Medulla oblongata (tissue), 1 donor: ENCODE measurements at regions not wholly inside any gene's neighbourhood (a gene's known extent, or its start where the extent isn't known, plus 50 kb on each side); places are given as distances from the start of the nearest gene placed in this dataset.

Source experiments
- DNase-seq: peaks from one replicate; pipeline ENCODE4 v3.0.0-alpha.2; 2015; ENCODE audit errors: extremely low spot score

DNA sequence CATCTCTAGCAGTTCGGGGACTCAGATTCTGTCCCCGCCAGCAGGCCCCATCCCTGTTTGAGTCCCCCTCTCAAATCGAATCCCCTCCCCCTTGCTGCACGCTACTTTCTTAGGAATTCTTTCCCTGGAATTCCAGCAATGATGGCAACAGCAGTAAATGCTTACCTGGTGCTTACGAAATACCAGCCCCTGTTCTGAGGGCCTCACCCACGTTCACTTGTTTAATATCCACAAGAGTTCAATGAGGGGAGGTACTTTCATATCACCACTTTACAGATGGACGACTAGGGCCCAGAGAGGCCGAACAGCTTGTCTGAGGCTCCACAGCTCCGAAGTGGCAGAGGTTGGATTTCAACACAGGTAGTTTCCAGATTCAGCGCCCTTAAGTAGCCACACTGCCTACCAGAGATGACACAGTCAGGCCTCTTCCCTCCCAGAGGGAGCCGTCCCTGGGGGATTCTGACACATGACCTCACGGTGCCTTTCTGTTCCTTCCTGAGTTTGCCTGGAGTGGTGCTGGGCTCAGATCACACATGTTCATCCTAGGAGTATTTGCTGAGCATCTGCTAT, 120.7 kb upstream of the GSE1 start:
- no peak for DNase-seq

DNA sequence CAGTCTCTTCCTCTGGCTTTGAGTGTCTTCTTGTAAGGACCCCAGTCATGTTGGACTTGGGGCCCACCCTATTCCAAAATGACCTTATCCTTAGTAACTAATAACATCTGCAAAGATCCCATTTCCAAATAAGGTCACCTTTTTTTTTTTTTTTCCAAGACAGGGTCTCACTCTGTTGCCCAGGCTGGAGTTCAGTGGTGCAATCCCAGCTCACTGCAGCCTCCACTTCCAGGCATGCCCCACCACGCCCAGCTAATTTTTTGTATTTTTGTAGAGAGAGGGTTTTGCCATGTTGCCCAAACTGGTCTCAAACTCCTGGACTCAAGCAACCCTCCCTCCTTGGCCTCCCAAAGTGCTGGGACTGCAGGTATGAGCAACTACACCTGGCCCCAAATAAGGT, 118.8 kb upstream of the GSE1 start:
- no peak for DNase-seq

DNA sequence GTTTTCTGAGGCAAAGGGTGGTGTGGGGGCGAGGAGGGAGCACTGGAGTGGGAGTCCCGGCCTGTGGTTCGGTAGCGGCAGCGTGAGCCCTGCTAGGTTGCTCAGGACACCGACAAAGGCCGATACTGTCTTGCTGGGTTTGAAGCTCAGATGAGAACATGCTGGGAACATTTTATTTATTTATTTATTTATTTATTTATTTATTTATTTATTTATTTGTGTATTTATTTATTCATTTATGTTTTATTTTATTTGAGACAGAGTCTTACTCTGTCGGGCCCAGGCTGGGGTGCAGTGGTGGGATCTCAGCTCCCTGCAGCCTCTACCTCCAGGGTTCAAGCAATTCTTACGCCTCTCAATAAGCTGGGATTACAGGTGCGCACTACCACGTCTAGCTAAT, 117.9 kb upstream of the GSE1 start:
- no peak for DNase-seq

DNA sequence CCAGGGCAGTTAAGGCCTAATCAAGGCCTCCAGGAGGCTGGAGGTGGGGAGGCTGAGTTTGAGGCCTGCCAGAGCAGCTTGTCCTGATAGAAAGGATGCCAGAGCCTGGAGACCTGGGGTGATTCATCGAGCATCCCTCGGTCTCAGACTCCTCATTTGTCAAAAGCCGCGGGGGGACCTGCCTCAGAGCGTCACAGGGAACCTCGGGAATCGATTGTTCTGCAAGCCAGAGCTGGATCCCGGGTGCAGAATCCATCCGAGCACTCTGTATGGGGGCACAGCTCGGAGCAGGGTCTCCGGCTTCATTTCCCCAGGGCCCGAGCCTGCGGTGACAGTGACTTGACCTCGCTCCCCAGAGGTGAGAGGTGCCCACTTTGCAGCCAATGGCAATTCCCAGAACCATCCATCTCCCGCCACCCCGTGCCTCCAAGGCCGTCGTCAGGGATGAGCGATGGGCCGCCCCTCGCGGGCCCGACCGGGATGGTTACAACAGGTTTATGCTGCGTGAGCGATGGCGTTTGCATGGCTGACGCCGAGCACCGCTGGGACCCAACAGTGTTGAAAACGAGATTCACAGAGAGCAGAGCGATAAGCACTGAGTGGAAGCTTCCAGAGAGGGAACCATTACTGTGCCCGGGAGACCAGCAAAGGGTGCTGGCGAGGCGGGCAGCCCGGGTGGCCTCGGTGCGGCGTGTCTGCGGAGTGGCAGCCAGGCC, 117.1 kb upstream of the GSE1 start:
- DNase-seq: no peak

DNA sequence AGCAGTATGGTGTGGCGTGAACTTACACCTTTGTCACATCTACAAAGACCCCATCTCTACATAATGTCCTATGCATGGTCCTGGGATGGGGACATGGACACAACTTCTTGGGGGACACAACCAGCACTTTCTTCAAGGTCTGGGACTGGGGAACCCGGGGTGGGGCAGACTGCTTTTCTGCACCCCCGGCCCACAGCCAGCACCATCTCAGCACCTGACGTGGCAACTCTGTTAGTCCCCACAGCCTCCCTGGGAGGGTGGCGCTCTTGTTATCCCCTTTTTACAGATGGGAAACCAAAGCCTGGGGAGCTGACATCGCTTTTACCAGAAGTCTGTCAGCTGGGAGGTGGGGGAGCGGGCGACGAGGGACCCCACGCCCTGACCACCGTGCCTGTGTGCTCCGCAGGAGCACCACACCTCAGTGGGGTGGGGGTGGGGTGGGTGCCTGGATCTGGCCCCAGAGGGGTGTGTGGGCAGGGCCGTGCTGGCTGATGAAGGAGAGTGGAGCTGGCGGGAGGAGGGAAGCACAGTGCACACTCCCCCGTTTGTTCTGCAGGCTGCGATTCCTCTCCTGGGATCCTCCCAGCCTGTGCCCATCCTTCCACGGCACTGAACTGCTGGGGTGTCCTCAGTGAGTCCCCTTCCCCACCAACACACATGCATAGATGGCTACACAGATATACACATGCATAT, 115.4 kb upstream of the GSE1 start:
- DNase-seq: no peak

DNA sequence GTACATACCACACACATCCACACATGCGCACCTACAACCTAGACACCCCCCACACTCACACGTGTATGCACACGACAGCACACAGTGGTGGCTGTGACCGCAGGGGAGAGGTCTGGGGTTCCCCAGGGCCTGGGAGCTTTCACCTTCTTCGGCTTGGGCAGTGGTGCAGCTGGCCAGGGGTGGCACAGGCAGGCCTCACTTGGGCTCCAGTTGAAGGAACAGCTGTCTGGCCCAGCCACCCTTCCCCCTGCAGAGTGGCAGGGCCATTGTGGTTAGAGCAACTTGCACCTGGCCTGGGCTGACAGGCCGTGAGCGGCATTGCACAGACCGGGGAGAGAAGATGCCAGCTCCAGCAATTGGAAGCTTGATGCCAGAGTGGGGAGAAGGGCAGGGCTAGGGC, 114.5 kb upstream of the GSE1 start:
- DNase-seq: no peak

DNA sequence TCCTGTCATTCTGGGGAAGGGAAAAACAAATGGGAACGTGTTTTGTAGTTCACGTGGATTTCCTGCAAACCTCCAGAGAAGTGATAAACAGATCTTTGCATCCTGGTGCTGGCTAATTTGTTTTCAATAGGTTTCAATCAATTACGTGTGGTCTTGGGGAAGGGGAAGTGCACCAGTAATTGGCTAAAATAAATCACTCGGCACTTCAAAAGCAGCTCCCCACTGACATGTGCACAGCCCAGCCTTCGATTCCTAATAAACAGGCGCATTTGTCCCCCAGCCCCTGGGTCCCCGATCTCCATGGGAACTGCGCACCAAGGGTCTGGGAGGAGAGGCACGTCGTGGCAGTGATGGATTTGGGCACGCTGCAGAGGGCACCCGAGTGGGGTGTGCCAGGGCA, 112.9 kb upstream of the GSE1 start:
- DNase-seq: no peak

DNA sequence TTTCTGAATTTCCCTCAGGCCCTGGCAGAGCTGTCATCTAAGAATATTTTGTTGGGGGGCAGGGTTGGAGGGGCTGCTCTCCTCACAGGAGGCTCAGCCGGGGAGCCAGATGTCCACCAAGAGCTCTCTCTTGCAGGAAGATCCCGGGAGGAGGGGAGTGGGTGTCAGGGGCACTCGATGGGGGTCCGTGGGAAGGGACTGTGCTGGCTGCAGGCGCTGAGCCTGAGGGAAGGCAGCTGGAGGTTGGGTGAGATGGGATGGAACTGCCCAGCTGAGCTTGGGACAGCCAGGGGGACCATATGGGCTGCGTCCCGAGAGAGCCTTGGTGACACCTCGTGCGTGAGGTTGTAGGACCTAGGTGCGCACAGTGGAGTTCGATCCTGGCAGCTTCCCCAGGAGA, 111.2 kb upstream of the GSE1 start:
- DNase-seq: no peak

DNA sequence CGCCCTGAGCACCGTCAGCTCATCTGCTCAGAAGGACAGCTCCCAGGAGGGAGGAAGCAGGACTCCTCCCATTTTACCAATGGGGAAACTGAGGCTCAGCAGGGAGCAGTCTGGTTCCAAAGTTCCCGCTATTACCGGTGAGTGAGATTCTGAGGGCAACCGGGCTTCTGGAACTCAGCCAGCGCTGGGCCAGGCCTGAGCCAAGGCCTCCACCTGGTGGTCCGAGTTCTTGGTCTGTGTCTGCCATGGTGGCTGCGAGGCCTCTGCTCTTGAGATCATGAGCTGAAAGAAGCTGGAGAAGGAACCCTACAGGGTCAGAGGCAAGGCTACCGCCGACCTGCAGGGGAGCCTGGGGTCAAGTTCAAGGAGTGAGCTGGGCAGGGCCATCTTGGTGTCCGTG, 110.8 kb upstream of the GSE1 start:
- no peak for DNase-seq

DNA sequence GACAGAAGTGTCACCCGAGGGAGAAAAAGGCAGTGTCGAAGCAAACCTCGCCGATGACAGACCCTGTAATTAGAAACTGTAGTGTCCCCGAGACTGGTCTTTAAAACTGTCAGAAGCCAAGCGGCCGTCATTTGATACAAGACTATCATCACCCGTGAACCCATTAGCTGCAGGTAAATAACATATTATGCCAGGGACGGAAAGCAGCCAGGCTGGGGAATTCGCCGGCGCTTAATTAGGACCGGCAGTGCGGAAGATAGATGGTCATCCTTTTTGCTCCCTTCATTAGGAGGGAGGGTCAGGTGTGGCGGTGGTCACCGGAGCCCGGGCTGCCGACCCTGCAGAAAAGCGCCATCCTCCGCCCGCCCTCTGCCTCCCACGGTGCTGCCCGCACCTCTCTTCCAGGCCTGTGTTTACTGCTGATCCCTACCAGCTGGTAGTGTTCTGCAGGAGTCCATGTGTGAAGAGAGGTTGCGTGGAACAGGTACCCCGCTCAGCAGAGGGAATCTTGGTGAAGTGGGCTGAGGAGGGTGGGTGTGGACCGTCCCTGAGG, 109.4 kb upstream of the GSE1 start:
- no peak for DNase-seq

DNA sequence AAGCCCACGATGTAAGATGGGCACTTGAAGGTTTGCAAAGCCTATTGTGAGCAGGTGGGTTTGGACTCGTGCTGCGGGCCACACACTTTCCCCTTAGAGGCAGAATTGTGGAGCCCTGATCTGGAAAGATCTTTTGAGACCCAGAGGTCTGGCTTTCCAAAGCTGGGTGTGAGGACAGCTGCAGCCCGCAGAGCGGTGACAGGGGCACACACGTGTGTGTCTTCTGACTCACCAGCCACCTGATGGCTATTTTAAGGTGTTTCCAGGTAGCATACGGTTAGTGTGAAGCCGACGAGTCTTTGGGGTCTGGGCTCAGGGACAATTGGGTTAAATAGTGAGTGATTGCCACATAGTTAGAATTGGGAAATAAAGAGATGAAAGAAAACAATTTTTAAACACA, 108.9 kb upstream of the GSE1 start:
- no peak for DNase-seq

DNA sequence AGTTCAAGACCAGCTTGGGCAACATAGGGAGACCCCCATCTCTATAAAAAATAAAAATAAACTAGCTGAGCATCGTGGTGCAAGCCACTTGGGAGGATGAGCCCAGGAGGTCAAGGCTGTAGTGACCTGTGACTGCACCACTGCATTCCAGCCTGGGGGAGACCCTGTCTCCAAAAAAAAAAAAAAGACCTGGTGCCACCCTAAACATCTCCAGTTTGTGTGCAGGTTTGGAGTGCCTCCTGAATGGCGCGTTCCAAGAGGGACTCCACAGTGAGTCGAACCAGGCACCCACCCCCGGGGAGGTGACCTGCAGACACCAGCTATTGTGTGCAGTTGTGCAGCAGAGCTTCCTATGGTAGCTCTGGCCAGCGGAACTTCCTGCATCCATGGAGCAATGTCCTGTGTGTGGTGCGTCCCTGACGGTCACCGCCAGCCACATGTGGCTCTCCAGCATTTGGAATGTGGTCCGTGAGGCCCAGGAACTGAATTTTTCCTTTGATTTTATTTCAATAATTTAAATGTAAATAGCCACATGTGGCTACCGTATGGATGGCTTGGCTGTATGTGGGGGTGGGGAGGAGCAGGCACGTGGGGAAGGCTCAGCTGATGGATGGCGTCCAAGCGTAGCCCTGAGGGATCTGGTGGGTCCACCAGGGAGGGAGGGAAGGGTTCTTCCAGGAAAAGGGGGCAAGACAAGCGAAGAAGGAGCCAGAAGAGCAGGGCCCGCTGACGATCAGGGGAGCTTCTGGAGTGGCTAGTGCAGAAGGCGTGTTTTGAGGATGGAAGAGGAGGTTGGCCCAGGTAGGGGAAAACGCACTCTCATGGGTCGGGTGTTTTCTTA, 107.1 kb upstream of the GSE1 start:
- DNase-seq: no peak

DNA sequence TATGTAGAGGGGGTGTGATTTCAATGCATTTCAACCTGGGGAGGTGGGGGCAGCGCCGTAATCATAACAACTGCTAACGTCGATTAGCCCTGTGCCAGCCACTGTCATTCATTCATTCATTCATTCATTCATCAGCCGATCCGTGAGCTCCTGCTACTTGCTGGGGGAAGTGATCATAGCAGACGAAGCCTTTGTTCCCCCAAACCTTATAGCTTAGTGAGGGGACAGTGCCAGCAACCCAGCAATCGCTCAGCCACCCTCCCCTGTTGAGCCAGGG, 106.5 kb upstream of the GSE1 start:
- no peak for DNase-seq

DNA sequence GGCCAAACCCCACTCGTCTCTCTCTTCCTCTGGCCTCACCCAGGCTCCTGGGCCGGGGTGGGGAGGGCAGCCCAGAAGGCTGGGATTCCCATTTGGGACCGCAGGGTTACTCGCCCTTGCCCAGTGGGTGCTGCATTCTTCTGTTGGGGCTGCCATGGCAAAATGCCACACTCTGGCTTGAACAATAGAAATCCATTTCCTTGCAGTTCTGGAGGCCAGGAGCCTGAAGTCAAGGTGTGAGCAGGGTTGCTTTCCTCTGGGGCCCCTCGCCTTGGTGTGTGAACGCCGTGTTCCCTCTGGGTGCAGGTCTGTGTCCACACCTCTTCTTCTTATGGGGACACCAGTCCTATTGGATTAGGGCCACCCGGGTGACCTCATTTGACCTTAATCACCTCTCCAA, 105.8 kb upstream of the GSE1 start:
- DNase-seq: no peak

DNA sequence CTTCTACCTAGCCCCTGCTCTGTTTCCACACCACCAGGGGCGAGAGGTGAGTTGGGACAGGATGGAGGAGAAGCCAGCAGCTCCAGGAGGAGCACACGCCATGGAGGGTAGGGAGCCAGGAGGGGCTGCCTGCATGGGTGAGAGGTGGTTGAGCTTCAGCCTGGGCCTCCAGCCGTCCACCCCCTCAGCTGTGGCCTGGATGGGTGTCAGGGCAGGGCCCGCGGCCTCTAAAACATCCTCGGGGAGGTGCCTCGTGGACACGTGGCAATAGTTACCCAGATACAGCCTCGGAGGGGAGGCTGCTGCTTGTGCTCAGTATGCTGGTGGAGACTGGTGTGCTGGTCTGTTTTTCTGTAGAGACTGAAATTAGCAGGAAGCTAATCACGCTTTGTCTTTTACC, 104.7 kb upstream of the GSE1 start:
- no peak for DNase-seq

DNA sequence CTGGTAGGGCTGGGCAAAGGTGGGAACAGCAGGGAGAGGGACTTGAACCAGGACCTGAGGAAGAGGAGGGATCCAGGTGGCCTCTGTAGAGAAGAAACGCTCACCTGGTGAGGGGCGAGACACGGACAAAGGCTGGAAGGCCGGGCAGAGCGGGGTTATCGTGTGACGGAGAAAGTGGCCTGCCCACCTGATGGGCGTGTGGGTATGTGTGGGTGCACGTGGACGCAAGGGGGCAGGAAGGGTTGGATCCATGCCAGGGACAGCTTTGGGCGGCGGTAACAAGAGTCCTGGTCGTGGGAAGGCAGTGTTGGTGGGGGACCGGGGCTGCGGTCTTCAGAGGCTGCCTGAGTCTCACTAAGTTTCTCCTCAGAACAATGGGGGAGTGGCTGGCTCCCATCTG, 104.1 kb upstream of the GSE1 start:
- DNase-seq: no peak

DNA sequence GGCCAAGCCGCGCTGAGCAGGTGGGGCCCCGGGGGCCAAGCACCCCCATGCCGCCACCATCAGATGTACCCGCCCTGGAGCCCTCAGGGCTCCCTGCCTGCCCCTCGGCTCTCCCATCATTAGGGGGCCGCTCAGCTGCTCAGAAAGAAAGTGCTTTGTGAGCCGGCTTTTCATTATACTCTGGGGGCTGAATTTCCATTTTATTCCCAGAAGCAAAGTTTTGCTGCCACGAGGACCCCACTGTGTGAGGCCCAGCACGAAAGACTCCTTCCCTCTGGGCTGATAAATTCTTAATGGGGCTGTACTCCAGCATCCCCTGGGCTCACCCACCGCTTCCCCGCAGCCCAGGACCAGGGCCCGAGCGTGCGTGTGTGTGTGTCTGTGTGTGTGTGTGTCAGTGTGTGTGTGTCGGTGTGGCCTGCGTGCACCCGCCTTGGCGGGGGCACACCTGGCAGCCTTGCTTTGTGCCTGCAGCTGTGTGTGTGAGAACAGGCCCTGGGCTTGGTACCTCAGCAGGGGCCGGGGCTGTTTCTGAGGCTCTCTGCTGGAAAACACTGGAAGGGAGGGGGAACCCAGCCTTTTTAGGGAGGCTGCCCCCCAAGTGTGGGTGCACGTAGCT, 103.0 kb upstream of the GSE1 start:
- no peak for DNase-seq

DNA sequence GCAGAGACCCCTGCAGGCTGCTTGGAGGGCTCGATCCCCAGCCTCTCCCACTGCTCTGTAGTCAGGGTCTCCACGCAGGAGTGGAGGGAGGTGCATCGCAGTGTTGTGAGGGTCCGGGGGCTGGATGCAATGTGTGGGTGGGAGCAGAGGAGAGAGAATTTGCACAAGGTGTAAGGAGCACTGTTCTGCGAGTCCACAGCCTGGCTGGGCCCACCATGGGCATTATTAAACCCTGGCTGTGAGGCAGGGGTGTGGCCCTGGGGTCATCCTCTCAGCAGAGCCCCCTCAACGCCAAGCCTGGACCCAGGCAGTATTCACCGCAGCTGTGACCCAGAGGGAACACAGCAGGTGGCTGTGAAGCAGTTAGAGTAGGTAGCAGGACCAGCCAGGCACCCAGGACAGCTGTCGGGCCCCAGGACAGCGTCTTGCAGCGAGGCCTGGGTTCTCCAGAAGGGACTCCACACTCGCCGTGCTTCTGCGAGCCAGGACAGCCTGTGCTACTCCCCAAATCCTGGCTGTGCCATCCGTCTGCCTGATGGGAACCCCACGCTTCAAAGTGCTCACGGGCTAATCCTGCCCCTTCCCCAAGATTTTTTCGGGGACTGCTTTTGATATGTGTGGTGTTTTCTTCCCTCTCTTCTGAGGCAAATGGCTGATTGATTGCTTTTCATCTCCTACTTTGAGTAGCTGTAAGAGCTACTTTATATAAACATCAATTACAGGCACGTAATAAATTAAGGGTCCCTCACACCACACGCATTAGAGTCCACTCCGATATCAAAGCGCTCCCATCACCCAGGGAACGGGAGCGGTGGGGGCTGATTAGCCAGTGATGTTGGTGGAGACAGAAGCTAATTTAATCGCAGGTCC, 100.9 kb upstream of the GSE1 start:
- no peak for DNase-seq

DNA sequence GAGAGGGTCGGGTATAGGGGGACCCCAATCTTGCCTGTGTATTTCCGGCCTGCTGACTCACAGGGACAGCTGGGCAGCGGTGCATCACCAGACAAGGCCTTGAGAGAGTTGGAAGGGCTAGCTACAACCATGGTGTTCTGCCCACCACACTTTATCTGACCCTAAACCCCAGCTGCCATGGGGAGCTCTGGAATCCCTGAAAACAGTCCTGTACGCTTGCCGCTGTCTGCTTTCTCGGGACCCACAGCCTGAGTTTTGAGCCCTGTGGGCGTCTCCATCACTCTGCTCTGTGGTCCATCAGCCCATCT, 100.4 kb upstream of the GSE1 start:
- no peak for DNase-seq

DNA sequence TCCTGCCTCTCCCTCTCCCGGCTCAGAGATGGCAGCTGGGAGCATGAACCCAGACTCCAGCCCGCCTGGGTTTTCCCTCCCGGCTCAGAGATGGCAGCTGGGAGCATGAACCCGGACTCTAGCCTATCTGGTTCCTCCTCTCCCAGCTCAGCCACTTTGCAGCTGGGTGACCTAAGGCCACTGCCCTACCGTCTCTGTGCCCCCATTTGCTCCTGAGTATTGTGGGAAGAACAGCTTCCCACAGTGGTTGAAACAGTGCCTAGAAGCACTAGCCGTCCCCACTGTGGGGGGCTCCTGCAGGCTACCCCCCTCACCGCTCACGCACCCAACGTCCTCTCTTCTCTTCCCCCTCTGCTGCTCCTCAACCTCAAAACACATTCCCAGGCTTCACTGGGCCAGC, 99.9 kb upstream of the GSE1 start:
- no peak for DNase-seq

DNA sequence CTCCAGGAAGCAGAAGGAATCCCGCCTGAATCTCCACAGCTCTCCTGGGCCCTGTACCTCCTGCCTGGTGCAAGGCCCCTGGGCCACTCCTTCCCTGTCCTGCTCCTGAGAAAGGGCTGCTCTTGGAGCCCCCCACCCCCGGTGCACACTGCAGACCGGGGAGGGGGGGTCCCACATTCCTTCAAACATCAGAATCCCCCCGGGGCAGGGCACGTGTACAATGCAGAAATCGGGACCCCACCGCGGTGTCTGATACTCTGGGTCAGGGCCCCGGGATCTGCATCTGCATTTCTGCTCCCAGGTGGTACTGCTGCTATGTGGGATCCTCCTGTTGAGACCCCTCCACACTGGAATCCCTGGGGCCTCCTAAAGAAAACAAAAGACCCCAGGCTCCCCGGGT, 99.5 kb upstream of the GSE1 start:
- DNase-seq: no peak

DNA sequence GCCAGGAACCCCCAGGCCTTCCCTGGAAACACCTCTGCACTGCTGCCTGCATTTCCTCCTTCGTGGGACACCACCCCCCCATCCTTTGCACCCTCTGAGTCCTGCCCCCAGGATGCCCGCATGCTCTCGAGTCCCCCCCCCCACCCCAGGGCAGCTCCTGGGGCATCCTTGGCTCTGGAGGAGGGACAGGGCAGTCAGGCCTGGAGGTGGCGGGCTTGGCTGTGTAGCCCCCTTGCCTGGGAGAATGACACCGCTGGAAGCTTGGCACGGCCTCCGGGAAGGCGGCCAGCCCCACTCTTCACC, 98.9 kb upstream of the GSE1 start:
- DNase-seq: no peak
